ENCODE measurements at regions not wholly inside any gene's neighbourhood (a gene's known extent, or its start where the extent isn't known, plus 50 kb on each side); places are given as distances from the start of the nearest gene placed in this dataset.
A peak's percentile ranks its signal among the peaks of the same experiment; 100 is the strongest.

- H3K4me3 ChIP-seq (ENCODE audit: low read depth, low read length) = no peak overlapping the region
- no peak for DNase-seq (ENCODE audit: low read depth)
- TF ChIP-seq CTCF (conservative IDR thresholded peaks at IDR 0.05; ENCODE audit: low read depth, low read length) = no peak
These were observed 233.9 kb upstream of the CSNK1A1L start for GRCh38 chr13:37339386-37339735.

- H3K4me3 ChIP-seq (ENCODE audit: low read depth, low read length) = no peak overlapping the region
- no peak for TF ChIP-seq CTCF (conservative IDR thresholded peaks at IDR 0.05; ENCODE audit: low read depth, low read length)
- DNase-seq (ENCODE audit: low read depth) = no peak
These were observed 233.4 kb upstream of the CSNK1A1L start for GRCh38 chr13:37338726-37339385.

GRCh38 chr13:37326334-37326733 lies 220.9 kb upstream of the CSNK1A1L start:
- no peak overlapping the region for H3K4me3 ChIP-seq (ENCODE audit: low read depth, low read length)
- peak; percentile 34 for DNase-seq (ENCODE audit: low read depth)
- no peak for TF ChIP-seq CTCF (conservative IDR thresholded peaks at IDR 0.05; ENCODE audit: low read depth, low read length)

- H3K4me3 ChIP-seq (ENCODE audit: low read depth, low read length) = no peak overlapping the region
- DNase-seq (ENCODE audit: low read depth) = no peak
- TF ChIP-seq CTCF (conservative IDR thresholded peaks at IDR 0.05; ENCODE audit: low read depth, low read length) = no peak
These were observed 213.6 kb upstream of the CSNK1A1L start for GRCh38 chr13:37319031-37319443.

- DNase-seq (ENCODE audit: low read depth) = no peak
- TF ChIP-seq CTCF (conservative IDR thresholded peaks at IDR 0.05; ENCODE audit: low read depth, low read length) = no peak
- no peak overlapping the region for H3K4me3 ChIP-seq (ENCODE audit: low read depth, low read length)
These were observed 211.5 kb upstream of the CSNK1A1L start for GRCh38 chr13:37316935-37317334.

GRCh38 chr13:37313372-37313771 lies 207.9 kb upstream of the CSNK1A1L start:
- no peak for TF ChIP-seq CTCF (conservative IDR thresholded peaks at IDR 0.05; ENCODE audit: low read depth, low read length)
- peak; percentile 44 for DNase-seq (ENCODE audit: low read depth)
- no peak overlapping the region for H3K4me3 ChIP-seq (ENCODE audit: low read depth, low read length)

GRCh38 chr13:37306778-37307544 lies 201.5 kb upstream of the CSNK1A1L start:
- TF ChIP-seq CTCF (conservative IDR thresholded peaks at IDR 0.05; ENCODE audit: low read depth, low read length) = no peak
- no peak overlapping the region for H3K4me3 ChIP-seq (ENCODE audit: low read depth, low read length)
- DNase-seq (ENCODE audit: low read depth) = peak; percentile 95

Data from choroid plexus epithelial cell (primary cell).